ENCODE measurements at regions not wholly inside any gene's neighbourhood (a gene's known extent, or its start where the extent isn't known, plus 50 kb on each side); places are given as distances from the start of the nearest gene placed in this dataset.
A peak's percentile ranks its signal among the peaks of the same experiment; 100 is the strongest.
"Not testable (repeated sequence)": the region's sequence is repeated elsewhere in the genome, so short reads cannot be mapped to it uniquely, and the experiment has no call there.

- ChIA-PET POLR2A (no interaction called here), CTCF (interaction anchor here (0.7 kb wide), 1 partner anchor 78 kb away, joined by 3 read pairs; no protein-coding TSS in a partner anchor)
- Histone ChIP-seq H3K36me3 (ENCODE audit: control insufficient read depth, insufficient read depth, low read length) (no peaks in the 10 kb centered on the region), H3K4me3 (ENCODE audit: low read depth, low read length) (no peak overlapping the region), H3K27me3 (ENCODE audit: control insufficient read depth, insufficient read depth, low read length) (no peaks in the 10 kb centered on the region)
- TF ChIP-seq, protein P1, sequence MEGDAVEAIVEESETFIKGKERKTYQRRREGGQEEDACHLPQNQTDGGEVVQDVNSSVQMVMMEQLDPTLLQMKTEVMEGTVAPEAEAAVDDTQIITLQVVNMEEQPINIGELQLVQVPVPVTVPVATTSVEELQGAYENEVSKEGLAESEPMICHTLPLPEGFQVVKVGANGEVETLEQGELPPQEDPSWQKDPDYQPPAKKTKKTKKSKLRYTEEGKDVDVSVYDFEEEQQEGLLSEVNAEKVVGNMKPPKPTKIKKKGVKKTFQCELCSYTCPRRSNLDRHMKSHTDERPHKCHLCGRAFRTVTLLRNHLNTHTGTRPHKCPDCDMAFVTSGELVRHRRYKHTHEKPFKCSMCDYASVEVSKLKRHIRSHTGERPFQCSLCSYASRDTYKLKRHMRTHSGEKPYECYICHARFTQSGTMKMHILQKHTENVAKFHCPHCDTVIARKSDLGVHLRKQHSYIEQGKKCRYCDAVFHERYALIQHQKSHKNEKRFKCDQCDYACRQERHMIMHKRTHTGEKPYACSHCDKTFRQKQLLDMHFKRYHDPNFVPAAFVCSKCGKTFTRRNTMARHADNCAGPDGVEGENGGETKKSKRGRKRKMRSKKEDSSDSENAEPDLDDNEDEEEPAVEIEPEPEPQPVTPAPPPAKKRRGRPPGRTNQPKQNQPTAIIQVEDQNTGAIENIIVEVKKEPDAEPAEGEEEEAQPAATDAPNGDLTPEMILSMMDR (IDR thresholded peaks at IDR 0.05; ENCODE audit: insufficient read depth, low read depth, low read length) = 0 out of 2 replicates have a peak, but pooled peaks have one; percentile 11
- no peak for DNase-seq (ENCODE audit: low read depth)
These were observed 750.2 kb downstream of the SLC4A3 start for GRCh38 chr2:220377482-220378155.

GRCh38 chr2:220387758-220388157 lies 760.3 kb downstream of the SLC4A3 start:
- H3K4me3 ChIP-seq (ENCODE audit: low read depth, low read length); H3K27me3 ChIP-seq (ENCODE audit: control insufficient read depth, insufficient read depth, low read length); H3K36me3 ChIP-seq (ENCODE audit: control insufficient read depth, insufficient read depth, low read length); POLR2A ChIA-PET; DNase-seq (ENCODE audit: low read depth): not testable (repeated sequence)
- CTCF ChIA-PET = interaction anchor here (1.2 kb wide), 1 partner anchor 31 kb away, joined by 5 read pairs; no protein-coding TSS in a partner anchor

- H3K36me3 ChIP-seq (ENCODE audit: control insufficient read depth, insufficient read depth, low read length) = no peaks in the 10 kb centered on the region
- no peak overlapping the region for H3K4me3 ChIP-seq (ENCODE audit: low read depth, low read length)
- H3K27me3 ChIP-seq (ENCODE audit: control insufficient read depth, insufficient read depth, low read length) = no peaks in the 10 kb centered on the region
- ChIA-PET POLR2A (no interaction called here), CTCF (no interaction called here)
- DNase-seq (ENCODE audit: low read depth) = no peak
- TF ChIP-seq, protein P1 (IDR thresholded peaks at IDR 0.05; ENCODE audit: insufficient read depth, low read depth, low read length) = no peak
These were observed 766.3 kb downstream of the SLC4A3 start for GRCh38 chr2:220393711-220394110.

GRCh38 chr2:220394433-220394832 lies 767.0 kb downstream of the SLC4A3 start:
- DNase-seq (ENCODE audit: low read depth) = no peak
- POLR2A ChIA-PET = no interaction called here
- Histone ChIP-seq H3K27me3 (ENCODE audit: control insufficient read depth, insufficient read depth, low read length) (no peaks in the 10 kb centered on the region), H3K36me3 (ENCODE audit: control insufficient read depth, insufficient read depth, low read length) (no peaks in the 10 kb centered on the region), H3K4me3 (ENCODE audit: low read depth, low read length) (no peak overlapping the region)
- TF ChIP-seq, protein P1 (IDR thresholded peaks at IDR 0.05; ENCODE audit: insufficient read depth, low read depth, low read length) = no peak
- CTCF ChIA-PET = no interaction called here

GRCh38 chr2:220396287-220396686 lies 768.9 kb downstream of the SLC4A3 start:
- TF ChIP-seq, protein P1 (IDR thresholded peaks at IDR 0.05; ENCODE audit: insufficient read depth, low read depth, low read length) = no peak
- POLR2A ChIA-PET = no interaction called here
- CTCF ChIA-PET = no interaction called here

GRCh38 chr2:220410296-220410695 lies 782.9 kb downstream of the SLC4A3 start:
- no peaks in the 10 kb centered on the region for H3K36me3 ChIP-seq (ENCODE audit: control insufficient read depth, insufficient read depth, low read length)
- ChIA-PET POLR2A (no interaction called here), CTCF (interaction anchor here (2.0 kb wide), 1 partner anchor 9 kb away, joined by 7 read pairs; no protein-coding TSS in a partner anchor)
- H3K27me3 ChIP-seq (ENCODE audit: control insufficient read depth, insufficient read depth, low read length) = no peaks in the 10 kb centered on the region
- TF ChIP-seq, protein P1 (IDR thresholded peaks at IDR 0.05; ENCODE audit: insufficient read depth, low read depth, low read length) = no peak
- DNase-seq (ENCODE audit: low read depth) = no peak
- no peak overlapping the region for H3K4me3 ChIP-seq (ENCODE audit: low read depth, low read length)

More at GRCh38 chr2:220396287-220396686, 768.9 kb downstream of the SLC4A3 start:
- DNase-seq (ENCODE audit: low read depth) = no peak
- H3K27me3 ChIP-seq (ENCODE audit: control insufficient read depth, insufficient read depth, low read length) = no peaks in the 10 kb centered on the region
- H3K4me3 ChIP-seq (ENCODE audit: low read depth, low read length) = no peak overlapping the region
- H3K36me3 ChIP-seq (ENCODE audit: control insufficient read depth, insufficient read depth, low read length) = no peaks in the 10 kb centered on the region
